ENCODE measurements at regions not wholly inside any gene's neighbourhood (a gene's known extent, or its start where the extent isn't known, plus 50 kb on each side); places are given as distances from the start of the nearest gene placed in this dataset.

DNA sequence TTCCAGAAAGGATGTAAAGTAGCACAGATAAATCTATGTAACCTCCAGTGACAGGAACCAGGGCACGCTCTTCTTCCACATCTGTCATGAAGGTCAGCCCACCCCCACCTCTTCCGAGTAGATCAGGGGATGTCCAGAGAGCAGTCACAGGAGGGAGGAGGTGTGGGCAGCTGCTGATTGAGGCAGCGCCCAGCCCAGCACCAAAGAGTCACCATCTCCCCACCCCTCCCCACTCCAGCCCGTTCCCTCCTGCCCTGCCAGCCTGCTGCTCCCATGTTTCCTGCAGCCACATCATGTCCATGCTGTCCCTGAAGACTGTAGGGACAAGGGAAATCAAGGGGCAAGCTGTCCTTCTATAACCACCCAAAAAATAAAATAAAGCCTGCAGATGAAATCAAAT is 269.8 kb downstream of the BCL11A start:
- no peaks in the 10 kb centered on the region for H3K27me3 ChIP-seq (ENCODE audit: control insufficient read depth in 3 of 3, insufficient read depth in 3 of 3, low read length in 3 of 3)
- no peak overlapping the region for H3K27ac ChIP-seq (ENCODE audit: low read depth, low read length)
- H3K9me3 ChIP-seq (ENCODE audit: control insufficient read depth in 3 of 3, low read length in 3 of 3) = no peaks in the 10 kb centered on the region
- no peak overlapping the region for H3K9ac ChIP-seq (ENCODE audit: low read depth in 1 of 3, low read length in 3 of 3)
- H3K4me1 ChIP-seq (ENCODE audit: control insufficient read depth in 3 of 3, insufficient read depth in 3 of 3, low read length in 3 of 3) = peaks cover 3 to 7% (median 6%) of the 10 kb centered on the region in 3 donors
- H3K36me3 ChIP-seq (ENCODE audit: control insufficient read depth in 3 of 3, insufficient read depth in 3 of 3, low read length in 3 of 3) = no peaks in the 10 kb centered on the region
- no peak overlapping the region for H3K4me3 ChIP-seq (ENCODE audit: low read length in 3 of 3)

DNA sequence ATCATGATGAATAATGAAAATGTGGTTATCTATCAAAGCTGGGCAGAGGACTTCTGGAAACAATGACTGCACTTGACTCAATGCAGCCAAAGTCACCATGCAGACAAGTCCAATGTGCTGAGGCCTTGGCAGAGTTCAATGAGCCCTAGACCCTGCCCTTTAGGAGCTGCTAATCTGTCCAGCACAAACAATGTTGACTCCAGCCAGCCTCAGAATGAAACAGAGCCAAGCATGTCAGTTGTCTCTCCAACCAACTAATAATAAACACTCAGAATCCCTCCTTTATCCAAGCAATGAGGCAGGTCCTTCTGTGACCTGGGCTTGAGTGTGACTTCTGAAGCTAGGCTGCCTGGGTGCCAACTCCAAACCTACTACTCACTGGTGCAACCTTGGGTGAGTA is 270.6 kb downstream of the BCL11A start:
- Histone ChIP-seq H3K27me3 (ENCODE audit: control insufficient read depth in 3 of 3, insufficient read depth in 3 of 3, low read length in 3 of 3) (no peaks in the 10 kb centered on the region), H3K36me3 (ENCODE audit: control insufficient read depth in 3 of 3, insufficient read depth in 3 of 3, low read length in 3 of 3) (no peaks in the 10 kb centered on the region), H3K4me1 (ENCODE audit: control insufficient read depth in 3 of 3, insufficient read depth in 3 of 3, low read length in 3 of 3) (peaks cover 3 to 7% (median 6%) of the 10 kb centered on the region in 3 donors), H3K27ac (ENCODE audit: low read depth, low read length) (no peak overlapping the region), H3K9ac (ENCODE audit: low read depth in 1 of 3, low read length in 3 of 3) (no peak overlapping the region), H3K4me3 (ENCODE audit: low read length in 3 of 3) (no peak overlapping the region), H3K9me3 (ENCODE audit: control insufficient read depth in 3 of 3, low read length in 3 of 3) (no peaks in the 10 kb centered on the region)

DNA sequence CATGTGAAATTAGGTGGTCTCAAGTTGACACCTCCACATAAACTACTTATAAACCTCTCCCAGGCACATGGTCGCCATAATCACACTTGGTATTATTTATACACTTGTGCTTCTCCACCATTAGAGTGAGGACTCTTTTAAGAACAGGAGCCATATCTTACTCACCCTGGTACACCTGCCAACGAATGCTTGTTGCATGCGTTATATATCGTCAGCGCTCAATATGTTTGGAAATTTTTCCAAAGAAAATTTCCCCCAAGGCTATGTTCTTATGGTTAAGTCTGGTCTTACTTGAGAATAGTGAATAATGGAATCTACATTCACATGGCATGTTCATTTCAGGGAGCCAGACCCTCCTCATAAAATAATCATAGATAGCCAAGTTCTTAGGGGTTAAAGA is 271.7 kb downstream of the BCL11A start:
- Histone ChIP-seq H3K9ac (ENCODE audit: low read depth in 1 of 3, low read length in 3 of 3) (no peak overlapping the region), H3K4me1 (ENCODE audit: control insufficient read depth in 3 of 3, insufficient read depth in 3 of 3, low read length in 3 of 3) (peaks cover 3 to 7% (median 6%) of the 10 kb centered on the region in 3 donors), H3K4me3 (ENCODE audit: low read length in 3 of 3) (no peak overlapping the region), H3K27me3 (ENCODE audit: control insufficient read depth in 3 of 3, insufficient read depth in 3 of 3, low read length in 3 of 3) (no peaks in the 10 kb centered on the region), H3K27ac (ENCODE audit: low read depth, low read length) (no peak overlapping the region), H3K9me3 (ENCODE audit: control insufficient read depth in 3 of 3, low read length in 3 of 3) (no peaks in the 10 kb centered on the region), H3K36me3 (ENCODE audit: control insufficient read depth in 3 of 3, insufficient read depth in 3 of 3, low read length in 3 of 3) (no peaks in the 10 kb centered on the region)

DNA sequence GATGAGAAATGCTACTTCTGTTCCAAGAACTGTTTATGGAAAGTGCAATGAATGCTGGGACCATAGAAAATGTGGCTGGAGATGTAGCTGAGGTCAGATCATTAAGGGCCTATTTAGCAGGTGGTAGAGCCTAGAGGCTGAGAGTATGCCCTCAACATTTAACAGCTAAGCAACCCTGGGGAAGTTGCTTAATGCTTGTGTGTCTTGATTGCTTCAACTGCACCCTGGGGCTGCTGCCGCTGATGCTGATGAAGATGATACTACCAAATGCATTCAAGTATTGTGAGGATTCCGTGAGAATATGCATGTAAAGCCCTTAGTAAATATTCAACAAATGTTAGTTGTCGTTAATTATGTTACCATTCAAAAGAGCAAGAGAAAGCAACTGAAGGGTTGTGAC is 273.2 kb downstream of the BCL11A start:
- Histone ChIP-seq H3K27ac (ENCODE audit: low read depth, low read length) (no peak overlapping the region), H3K9ac (ENCODE audit: low read depth in 1 of 3, low read length in 3 of 3) (no peak overlapping the region), H3K4me1 (ENCODE audit: control insufficient read depth in 3 of 3, insufficient read depth in 3 of 3, low read length in 3 of 3) (peaks cover 3 to 7% (median 6%) of the 10 kb centered on the region in 3 donors), H3K4me3 (ENCODE audit: low read length in 3 of 3) (no peak overlapping the region), H3K9me3 (ENCODE audit: control insufficient read depth in 3 of 3, low read length in 3 of 3) (no peaks in the 10 kb centered on the region), H3K27me3 (ENCODE audit: control insufficient read depth in 3 of 3, insufficient read depth in 3 of 3, low read length in 3 of 3) (no peaks in the 10 kb centered on the region), H3K36me3 (ENCODE audit: control insufficient read depth in 3 of 3, insufficient read depth in 3 of 3, low read length in 3 of 3) (no peaks in the 10 kb centered on the region)

- Histone ChIP-seq H3K27ac (ENCODE audit: low read depth, low read length) (no peak overlapping the region), H3K4me3 (ENCODE audit: low read length in 3 of 3) (no peak overlapping the region), H3K9ac (ENCODE audit: low read depth in 1 of 3, low read length in 3 of 3) (no peak overlapping the region), H3K4me1 (ENCODE audit: control insufficient read depth in 3 of 3, insufficient read depth in 3 of 3, low read length in 3 of 3) (peaks cover 3 to 7% (median 6%) of the 10 kb centered on the region in 3 donors), H3K27me3 (ENCODE audit: control insufficient read depth in 3 of 3, insufficient read depth in 3 of 3, low read length in 3 of 3) (no peaks in the 10 kb centered on the region), H3K36me3 (ENCODE audit: control insufficient read depth in 3 of 3, insufficient read depth in 3 of 3, low read length in 3 of 3) (no peaks in the 10 kb centered on the region), H3K9me3 (ENCODE audit: control insufficient read depth in 3 of 3, low read length in 3 of 3) (peaks cover 0 to 11% (median 0%) of the 10 kb centered on the region in 3 donors)
These were observed 274.5 kb downstream of the BCL11A start for GRCh38 chr2:60278906-60279305.

DNA sequence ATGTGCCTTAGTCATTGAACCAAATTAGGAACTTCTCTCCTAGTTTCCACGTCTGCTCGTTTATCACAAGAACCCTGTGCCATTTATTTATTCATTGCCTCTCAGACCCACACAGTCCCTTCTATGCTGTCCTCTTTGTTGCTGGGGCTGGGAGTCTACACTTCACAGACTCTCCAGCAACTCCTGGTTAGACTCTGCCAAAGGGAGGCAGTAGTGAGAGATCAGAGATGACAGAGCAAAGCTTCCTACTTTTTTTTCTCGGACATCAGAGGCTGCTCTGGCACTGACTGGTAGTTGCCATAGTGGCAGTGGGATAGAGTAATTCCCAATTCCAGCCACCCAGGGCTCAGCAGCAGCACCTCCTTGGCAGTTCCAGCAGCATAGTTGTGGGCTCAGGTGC is 277.5 kb downstream of the BCL11A start:
- no peaks in the 10 kb centered on the region for H3K4me1 ChIP-seq (ENCODE audit: control insufficient read depth in 3 of 3, insufficient read depth in 3 of 3, low read length in 3 of 3)
- no peaks in the 10 kb centered on the region for H3K36me3 ChIP-seq (ENCODE audit: control insufficient read depth in 3 of 3, insufficient read depth in 3 of 3, low read length in 3 of 3)
- no peaks in the 10 kb centered on the region for H3K27me3 ChIP-seq (ENCODE audit: control insufficient read depth in 3 of 3, insufficient read depth in 3 of 3, low read length in 3 of 3)
- no peak overlapping the region for H3K9ac ChIP-seq (ENCODE audit: low read depth in 1 of 3, low read length in 3 of 3)
- no peak overlapping the region for H3K4me3 ChIP-seq (ENCODE audit: low read length in 3 of 3)
- peaks cover 0 to 11% (median 0%) of the 10 kb centered on the region in 3 donors for H3K9me3 ChIP-seq (ENCODE audit: control insufficient read depth in 3 of 3, low read length in 3 of 3)
- no peak overlapping the region for H3K27ac ChIP-seq (ENCODE audit: low read depth, low read length)

- H3K27ac ChIP-seq (ENCODE audit: low read depth, low read length) = no peak overlapping the region
- no peaks in the 10 kb centered on the region for H3K36me3 ChIP-seq (ENCODE audit: control insufficient read depth in 3 of 3, insufficient read depth in 3 of 3, low read length in 3 of 3)
- H3K4me1 ChIP-seq (ENCODE audit: control insufficient read depth in 3 of 3, insufficient read depth in 3 of 3, low read length in 3 of 3) = no peaks in the 10 kb centered on the region
- H3K9ac ChIP-seq (ENCODE audit: low read depth in 1 of 3, low read length in 3 of 3) = no peak overlapping the region
- H3K27me3 ChIP-seq (ENCODE audit: control insufficient read depth in 3 of 3, insufficient read depth in 3 of 3, low read length in 3 of 3) = no peaks in the 10 kb centered on the region
- no peak overlapping the region for H3K4me3 ChIP-seq (ENCODE audit: low read length in 3 of 3)
- H3K9me3 ChIP-seq (ENCODE audit: control insufficient read depth in 3 of 3, low read length in 3 of 3) = peaks cover 0 to 11% (median 0%) of the 10 kb centered on the region in 3 donors
These were observed 279.6 kb downstream of the BCL11A start for GRCh38 chr2:60273836-60274235.

DNA sequence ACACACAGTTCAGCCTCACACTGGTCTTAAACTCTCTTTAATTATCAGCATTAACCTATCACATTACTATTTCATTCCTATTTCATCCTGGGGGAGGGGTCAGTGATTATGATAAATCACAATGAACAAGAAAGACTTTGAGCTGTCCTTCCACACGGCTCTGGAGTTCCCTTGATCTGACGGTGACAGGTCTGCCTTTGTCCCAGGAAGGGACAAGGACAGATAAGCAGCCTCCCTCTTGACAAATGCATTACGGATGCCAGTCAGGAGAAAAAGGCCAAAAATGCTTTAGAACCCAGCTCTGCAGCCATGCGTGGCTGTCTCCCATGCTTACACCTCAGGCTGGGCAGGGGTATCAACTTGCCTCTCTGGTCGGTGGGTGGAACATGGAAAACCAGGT is 281.7 kb downstream of the BCL11A start:
- H3K27me3 ChIP-seq (ENCODE audit: control insufficient read depth in 3 of 3, insufficient read depth in 3 of 3, low read length in 3 of 3) = no peaks in the 10 kb centered on the region
- H3K4me1 ChIP-seq (ENCODE audit: control insufficient read depth in 3 of 3, insufficient read depth in 3 of 3, low read length in 3 of 3) = no peaks in the 10 kb centered on the region
- peaks cover 0 to 11% (median 0%) of the 10 kb centered on the region in 3 donors for H3K9me3 ChIP-seq (ENCODE audit: control insufficient read depth in 3 of 3, low read length in 3 of 3)
- H3K36me3 ChIP-seq (ENCODE audit: control insufficient read depth in 3 of 3, insufficient read depth in 3 of 3, low read length in 3 of 3) = no peaks in the 10 kb centered on the region
- H3K9ac ChIP-seq (ENCODE audit: low read depth in 1 of 3, low read length in 3 of 3) = no peak overlapping the region
- no peak overlapping the region for H3K4me3 ChIP-seq (ENCODE audit: low read length in 3 of 3)
- H3K27ac ChIP-seq (ENCODE audit: low read depth, low read length) = no peak overlapping the region

GRCh38 chr2:60271131-60271530 is 282.3 kb downstream of the BCL11A start:
- Histone ChIP-seq H3K9me3 (ENCODE audit: control insufficient read depth in 3 of 3, low read length in 3 of 3) (peaks cover 0 to 11% (median 0%) of the 10 kb centered on the region in 3 donors), H3K27ac (ENCODE audit: low read depth, low read length) (no peak overlapping the region), H3K4me3 (ENCODE audit: low read length in 3 of 3) (no peak overlapping the region), H3K36me3 (ENCODE audit: control insufficient read depth in 3 of 3, insufficient read depth in 3 of 3, low read length in 3 of 3) (no peaks in the 10 kb centered on the region), H3K9ac (ENCODE audit: low read depth in 1 of 3, low read length in 3 of 3) (no peak overlapping the region), H3K27me3 (ENCODE audit: control insufficient read depth in 3 of 3, insufficient read depth in 3 of 3, low read length in 3 of 3) (no peaks in the 10 kb centered on the region), H3K4me1 (ENCODE audit: control insufficient read depth in 3 of 3, insufficient read depth in 3 of 3, low read length in 3 of 3) (no peaks in the 10 kb centered on the region)

DNA sequence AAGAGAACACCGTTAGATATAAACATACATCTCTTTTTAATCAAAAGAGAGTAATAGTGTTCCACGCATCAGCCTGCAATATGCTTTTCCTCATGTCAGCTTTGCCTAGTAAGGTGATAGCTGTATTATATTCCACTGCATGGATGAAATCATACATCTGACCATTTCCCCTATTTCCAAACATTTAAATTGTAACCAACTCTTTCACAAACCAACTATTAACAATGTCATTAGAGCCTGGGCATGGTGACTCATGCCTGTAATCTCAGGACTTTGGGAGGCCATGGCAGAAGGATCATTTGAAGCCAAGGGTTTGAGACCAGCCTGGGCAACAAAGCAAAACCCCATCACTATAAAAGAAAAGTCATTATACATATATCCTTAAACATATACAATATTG is 284.8 kb downstream of the BCL11A start:
- H3K27ac ChIP-seq (ENCODE audit: low read depth, low read length) = no peak overlapping the region
- no peaks in the 10 kb centered on the region for H3K9me3 ChIP-seq (ENCODE audit: control insufficient read depth in 3 of 3, low read length in 3 of 3)
- H3K36me3 ChIP-seq (ENCODE audit: control insufficient read depth in 3 of 3, insufficient read depth in 3 of 3, low read length in 3 of 3) = no peaks in the 10 kb centered on the region
- H3K27me3 ChIP-seq (ENCODE audit: control insufficient read depth in 3 of 3, insufficient read depth in 3 of 3, low read length in 3 of 3) = no peaks in the 10 kb centered on the region
- H3K4me3 ChIP-seq (ENCODE audit: low read length in 3 of 3) = no peak overlapping the region
- no peak overlapping the region for H3K9ac ChIP-seq (ENCODE audit: low read depth in 1 of 3, low read length in 3 of 3)
- no peaks in the 10 kb centered on the region for H3K4me1 ChIP-seq (ENCODE audit: control insufficient read depth in 3 of 3, insufficient read depth in 3 of 3, low read length in 3 of 3)

DNA sequence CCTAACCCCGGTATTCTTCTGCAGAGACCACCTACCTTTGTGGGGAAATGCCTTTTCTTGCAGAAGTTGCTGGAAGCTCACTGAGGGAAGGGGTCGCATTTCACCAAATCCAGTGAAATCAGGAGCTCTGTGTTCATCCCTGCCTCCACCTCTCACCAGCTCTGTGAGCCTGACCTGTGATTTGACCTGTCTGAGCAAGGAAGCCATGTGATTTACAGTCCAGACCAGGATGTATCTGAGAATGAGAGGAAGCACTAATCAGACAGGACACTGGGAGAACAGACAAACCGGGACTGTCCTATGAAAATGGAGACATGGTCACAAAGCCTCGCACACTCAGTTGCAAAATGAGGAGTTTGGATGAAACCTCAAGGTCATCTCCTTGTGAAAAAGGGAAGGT is 285.4 kb downstream of the BCL11A start:
- H3K4me1 ChIP-seq (ENCODE audit: control insufficient read depth in 3 of 3, insufficient read depth in 3 of 3, low read length in 3 of 3) = no peaks in the 10 kb centered on the region
- H3K36me3 ChIP-seq (ENCODE audit: control insufficient read depth in 3 of 3, insufficient read depth in 3 of 3, low read length in 3 of 3) = no peaks in the 10 kb centered on the region
- H3K9me3 ChIP-seq (ENCODE audit: control insufficient read depth in 3 of 3, low read length in 3 of 3) = no peaks in the 10 kb centered on the region
- no peak overlapping the region for H3K27ac ChIP-seq (ENCODE audit: low read depth, low read length)
- no peaks in the 10 kb centered on the region for H3K27me3 ChIP-seq (ENCODE audit: control insufficient read depth in 3 of 3, insufficient read depth in 3 of 3, low read length in 3 of 3)
- no peak overlapping the region for H3K4me3 ChIP-seq (ENCODE audit: low read length in 3 of 3)
- no peak overlapping the region for H3K9ac ChIP-seq (ENCODE audit: low read depth in 1 of 3, low read length in 3 of 3)

All from skeletal muscle tissue (tissue), 3 donors.